ENCODE measurements at regions not wholly inside any gene's neighbourhood (a gene's known extent, or its start where the extent isn't known, plus 50 kb on each side); places are given as distances from the start of the nearest gene placed in this dataset.

DNA sequence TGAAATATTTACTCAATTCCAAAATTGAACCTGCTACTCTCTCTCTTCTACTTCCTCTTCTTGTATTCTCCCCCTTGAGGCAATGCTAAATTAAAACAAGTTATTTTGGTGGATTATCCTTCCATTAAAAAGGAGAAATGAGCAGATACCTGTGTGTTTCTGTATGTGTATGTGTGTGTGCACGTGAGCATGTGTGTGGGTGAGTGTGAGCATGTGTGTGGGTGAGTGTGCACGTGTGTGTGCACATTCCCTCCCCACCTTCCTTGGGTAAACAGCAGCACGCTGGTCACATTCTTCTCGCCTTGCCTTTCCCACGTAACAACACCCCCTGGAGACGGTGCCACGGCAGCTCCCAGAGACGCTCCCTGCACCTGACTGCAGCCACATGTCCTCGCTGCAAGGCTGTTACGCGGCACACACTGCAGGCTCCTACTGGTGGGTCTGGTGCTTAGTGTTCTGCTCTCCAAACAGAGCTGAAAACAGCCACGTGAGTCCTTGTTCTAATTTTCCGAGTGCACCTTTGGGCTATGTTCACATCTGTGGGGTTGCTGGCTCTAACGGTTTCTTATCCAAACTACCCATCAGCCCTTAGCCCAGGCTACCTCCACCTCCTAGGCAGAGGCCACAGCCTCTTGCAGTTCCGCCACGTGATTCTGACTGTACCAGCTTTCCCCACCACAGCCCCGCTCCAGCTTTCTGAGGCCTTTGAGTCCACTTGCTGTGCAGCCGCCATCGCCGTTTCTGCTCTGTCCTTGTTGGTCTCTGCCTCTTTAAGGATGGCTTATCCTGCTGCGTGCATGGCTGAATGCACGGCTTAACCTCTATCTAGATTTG is 123.4 kb downstream of the CTTN start:
- DNase-seq (ENCODE audit: low spot score) = no peak

DNA sequence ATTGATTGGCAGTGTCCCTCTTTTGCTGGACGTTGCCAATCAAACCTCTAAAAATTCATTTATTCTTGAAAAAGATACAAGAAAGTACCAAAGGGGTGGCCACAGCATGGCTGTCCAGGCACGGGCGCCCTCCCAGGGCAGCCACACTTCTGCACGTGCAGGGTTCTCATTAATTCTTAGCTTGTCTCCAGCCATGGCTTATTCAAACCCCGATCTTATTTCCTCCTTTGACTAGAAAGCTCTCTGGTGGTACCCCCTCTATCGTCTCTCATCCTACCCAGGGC is 123.9 kb downstream of the CTTN start:
- DNase-seq (ENCODE audit: low spot score) = no peak

DNA sequence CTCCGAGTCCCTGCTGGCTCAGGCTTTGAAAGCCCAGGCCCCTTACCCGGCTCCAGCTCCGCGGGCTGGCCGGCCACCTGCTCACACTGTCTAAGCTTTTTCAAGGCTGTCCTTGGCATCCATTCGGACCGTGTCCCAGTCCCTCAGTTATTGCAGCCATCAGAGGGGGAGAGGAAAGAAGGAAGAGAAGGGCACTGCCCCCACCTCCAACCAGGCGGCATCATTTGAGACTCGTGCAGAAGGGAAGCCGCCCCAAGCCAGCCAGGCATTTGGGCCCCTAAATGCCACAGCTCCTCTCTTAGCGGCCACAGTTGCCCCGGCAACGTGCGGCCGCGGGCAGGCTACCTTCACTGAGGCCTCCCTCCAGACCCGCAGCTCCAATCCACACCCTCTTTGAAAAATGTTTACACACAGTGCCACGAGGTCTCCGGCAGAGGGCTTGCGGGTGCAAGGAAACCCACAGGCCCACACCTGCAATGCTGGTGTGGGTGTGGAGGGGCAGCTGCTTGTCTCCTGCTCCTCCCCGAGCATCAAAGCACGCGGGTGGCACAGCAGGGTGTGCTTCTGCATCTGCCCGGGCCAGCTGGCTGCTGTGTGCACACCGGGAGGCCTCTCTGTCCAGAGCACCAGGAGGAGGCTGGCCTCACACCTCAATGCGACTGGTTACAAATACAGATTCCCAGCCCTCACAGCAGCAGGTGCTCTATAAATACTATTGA is 124.4 kb downstream of the CTTN start:
- DNase-seq (ENCODE audit: low spot score) = no peak

DNA sequence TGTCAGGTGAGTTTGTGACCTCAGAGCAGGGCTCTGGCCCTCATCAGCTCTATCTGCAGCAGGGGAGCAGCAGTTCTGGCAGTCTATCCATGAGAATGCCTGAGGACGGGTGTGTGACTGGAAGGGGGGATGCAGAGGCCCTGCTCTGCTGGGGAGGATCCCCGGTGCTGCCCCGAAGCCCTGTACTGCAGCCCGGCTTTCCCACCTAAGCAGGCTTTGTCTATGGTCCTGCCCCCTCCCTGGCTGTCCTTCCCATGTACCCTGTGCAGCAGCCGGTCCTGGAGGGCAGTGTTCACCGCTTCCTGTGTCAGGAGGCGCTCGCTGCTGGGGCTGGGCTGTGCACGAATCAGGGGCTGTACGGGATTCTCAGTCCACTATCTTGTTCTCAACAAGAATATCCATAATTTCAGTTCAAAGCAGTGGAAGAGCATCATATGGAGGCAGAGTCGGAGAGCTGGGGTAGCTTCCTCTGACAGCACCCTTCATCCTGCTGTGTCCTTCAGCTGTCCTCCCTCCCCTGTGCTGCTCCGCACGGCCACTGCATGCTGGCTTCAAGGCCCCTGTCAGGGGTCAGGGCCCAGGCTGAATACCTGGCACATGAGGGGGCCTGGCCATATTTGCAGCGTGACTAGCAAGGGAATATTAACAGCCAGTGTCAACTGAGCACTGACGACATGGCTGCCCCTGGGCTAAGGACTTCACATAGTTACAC is 125.2 kb downstream of the CTTN start:
- no peak for DNase-seq (ENCODE audit: low spot score)

DNA sequence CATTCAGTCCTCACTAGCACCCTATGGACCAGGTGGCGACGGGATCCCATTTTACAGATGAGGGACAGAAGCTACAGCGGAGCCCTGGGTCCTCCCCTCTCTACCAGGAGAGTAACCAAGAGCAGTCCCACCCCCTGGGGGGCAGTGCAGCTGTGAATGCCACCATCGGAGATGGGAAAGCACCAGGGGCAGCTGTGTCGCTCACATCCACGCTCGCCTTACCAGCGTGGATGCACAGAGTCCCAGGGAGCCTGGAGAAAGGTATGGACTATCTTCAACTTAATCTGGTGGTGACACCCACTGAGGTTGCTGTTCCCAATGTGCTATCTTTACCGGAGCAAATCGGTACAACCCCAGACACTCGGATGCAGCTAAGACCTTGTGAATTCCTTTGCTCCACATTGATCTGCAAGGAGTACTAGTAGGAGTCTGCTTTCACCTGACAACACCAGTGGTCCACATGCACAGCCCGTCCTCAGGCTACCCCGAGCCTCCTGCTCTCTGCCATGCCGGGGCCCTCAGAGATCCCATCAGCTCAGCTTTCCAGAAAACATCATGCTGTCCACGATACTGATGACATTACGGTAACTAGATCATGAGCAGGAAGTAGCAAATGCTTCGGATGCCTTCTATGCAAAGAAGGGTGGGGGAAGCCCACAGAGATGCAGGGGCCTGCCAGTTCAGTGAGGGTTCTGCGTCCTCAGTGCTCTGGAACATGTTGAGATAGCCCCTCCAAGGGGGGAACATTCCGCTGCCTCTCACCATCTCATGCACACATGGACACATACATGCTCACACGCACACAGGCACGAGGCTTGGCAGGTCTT is 126.0 kb downstream of the CTTN start:
- no peak for DNase-seq (ENCODE audit: low spot score)

DNA sequence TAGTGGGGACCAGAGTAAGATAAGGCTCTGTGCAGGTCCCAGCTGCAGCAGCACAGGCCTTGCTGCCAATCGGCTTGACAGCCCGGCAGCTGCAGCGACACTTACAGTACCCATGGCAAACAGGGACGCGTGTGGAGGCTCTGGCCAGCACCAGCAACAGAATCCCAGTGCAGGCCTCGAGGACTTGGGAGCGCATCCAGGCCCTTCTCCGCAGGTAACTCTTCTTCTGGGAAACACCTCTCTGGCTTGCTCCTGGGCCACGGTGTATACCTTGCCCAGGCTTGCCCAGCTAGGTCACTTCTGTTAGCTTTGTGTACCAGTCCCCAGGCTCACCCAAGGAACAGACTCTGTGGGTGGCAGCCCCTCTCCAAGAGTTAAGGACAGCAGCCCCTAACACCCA is 126.7 kb downstream of the CTTN start:
- DNase-seq (ENCODE audit: low spot score) = no peak

DNA sequence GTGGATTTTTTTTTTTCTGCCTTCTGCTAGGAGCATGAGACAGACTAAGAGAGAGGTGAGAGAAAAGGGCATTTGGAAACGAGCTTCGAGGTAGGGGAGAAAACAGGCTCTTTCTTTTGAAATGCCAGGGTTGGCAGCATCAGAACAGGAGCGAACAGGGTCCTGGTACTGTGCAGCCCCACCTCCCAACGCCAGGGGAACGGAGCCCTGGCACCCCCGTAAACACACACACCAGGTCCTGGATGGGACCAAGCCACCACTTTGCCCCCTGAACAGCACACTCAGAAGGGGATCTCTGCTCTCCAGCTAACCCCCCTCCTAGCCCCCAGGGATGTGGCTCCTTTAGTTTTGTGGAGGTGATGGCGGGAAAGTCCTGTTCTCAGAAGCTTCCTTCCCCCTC is 127.1 kb downstream of the CTTN start:
- DNase-seq (ENCODE audit: low spot score) = no peak

DNA sequence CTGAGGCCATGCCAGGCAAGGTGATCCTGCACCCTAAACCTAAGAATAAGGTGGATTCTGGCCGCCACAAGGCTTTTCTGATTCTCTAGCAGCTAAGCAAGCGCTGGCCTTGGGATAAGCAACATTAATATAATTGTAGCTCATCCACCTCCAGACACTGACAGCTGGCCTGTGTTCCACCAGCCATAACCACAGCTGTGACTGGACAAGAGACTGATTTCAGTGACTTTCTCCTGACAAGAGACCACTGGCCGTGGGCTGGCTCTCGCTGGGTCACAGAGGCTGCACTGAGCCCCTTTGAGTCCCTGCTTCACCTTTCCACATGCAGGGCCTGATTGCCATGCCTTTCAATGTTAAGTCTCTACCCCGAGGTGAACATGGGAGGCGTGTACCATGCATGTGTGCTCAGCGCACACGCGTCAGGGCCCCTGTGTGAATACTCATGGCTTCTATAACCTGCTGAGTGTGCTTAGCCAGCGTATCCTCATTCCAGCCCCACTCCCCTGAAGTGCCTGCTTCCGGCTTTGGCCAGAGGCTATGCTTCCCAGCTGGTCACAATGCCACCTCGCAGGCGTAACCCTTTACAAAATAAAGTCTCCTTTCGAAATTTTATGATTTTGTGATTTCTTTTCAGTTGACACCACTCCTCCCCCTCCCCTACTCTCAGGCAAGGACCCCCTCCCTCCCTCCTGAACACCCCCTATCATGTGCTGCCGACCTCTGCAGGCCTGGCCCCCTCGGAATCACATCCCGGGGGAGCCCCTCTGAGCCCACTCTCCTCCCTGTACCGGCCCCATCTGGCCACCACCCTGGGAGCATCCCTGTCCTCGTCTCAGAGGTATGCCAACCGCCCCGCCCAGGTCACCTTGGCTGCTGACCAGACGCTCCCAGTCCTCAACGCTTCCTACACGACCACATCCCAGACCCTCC is 128.1 kb downstream of the CTTN start:
- DNase-seq (ENCODE audit: low spot score) = no peak

DNA sequence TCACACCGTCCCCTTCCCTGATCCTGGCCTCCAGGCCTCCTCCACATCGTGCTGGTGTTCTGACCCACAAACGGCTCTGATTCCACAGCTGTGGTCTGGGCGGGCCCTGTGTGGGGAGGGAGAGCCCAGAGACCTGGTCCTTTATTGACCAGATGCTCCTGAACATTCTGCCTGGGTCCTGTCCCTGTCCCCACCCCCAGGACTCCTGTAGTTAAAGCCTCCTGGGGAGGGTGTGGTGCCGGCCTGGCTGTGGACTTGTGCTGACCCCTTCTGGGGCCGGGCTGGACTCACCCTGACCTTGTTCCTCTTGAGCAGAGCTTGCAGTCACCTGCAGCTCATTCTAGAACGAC is 128.7 kb downstream of the CTTN start:
- DNase-seq (ENCODE audit: low spot score) = no peak

DNA sequence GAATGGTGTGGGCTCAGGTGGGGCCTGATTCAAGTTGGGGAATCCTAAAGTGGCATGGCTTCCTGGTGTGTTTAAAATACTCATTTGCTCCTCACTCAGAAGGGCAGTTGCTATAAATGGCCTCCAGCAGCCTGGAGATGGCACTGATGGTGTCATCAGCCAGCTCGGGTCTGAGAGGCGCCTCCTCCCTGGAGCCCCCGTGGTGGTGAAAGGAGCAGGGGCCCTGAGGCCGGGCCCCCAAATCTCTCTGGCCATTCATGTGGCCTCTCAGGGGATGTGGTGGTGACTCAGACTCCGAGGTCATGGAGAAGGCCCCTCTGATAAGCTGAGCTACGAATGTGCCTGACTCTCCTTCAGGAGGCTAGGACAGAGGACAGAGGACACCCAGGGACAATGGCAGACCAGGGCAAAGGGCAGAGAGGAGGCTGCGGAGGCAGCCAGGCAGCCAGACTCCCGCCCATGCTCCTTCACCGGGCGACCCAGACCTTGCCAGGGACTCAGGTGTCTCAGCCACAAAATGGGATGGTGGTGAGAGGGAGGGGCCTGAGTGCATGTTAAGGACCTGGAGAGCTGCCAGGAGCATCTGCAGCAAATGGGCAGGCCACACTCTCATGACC is 129.2 kb downstream of the CTTN start:
- DNase-seq (ENCODE audit: low spot score) = no peak

DNA sequence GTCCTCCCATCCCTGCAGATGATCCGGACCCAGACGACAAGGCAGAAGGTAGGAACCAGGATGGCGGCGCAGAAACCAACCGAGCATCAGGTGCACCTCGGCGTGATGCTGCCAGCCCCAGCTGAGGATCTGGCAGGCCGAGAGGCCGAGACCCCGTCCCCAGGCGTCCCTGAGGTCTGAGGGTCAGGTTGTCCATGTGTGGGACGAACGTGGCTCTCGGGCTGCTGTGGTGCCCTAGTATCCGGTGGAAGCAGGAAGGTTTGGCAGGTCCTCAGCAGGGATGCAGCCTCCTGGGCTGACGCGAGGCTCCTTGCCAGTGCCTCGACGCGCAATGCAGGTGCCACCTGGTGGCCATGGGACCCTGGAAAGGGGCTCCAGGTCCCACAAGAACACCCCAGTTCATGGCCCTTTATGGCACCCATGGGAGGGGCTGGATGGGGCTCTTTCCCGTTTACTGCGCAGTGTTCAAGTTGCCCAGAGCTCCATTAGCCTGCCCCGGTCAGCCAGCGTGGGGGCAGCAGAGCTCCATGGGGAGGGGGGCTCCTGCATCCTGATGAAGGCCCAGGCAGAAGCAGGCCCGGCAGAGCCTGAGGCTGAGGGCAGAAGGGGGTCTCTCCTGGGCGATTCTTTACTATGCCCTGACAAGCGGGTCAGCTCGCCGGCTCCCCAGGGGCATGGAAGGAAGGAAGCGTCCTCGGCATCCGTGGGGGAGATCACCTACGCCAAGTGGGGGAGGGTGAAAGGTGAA is 129.9 kb downstream of the CTTN start:
- no peak for DNase-seq (ENCODE audit: low spot score)

DNA sequence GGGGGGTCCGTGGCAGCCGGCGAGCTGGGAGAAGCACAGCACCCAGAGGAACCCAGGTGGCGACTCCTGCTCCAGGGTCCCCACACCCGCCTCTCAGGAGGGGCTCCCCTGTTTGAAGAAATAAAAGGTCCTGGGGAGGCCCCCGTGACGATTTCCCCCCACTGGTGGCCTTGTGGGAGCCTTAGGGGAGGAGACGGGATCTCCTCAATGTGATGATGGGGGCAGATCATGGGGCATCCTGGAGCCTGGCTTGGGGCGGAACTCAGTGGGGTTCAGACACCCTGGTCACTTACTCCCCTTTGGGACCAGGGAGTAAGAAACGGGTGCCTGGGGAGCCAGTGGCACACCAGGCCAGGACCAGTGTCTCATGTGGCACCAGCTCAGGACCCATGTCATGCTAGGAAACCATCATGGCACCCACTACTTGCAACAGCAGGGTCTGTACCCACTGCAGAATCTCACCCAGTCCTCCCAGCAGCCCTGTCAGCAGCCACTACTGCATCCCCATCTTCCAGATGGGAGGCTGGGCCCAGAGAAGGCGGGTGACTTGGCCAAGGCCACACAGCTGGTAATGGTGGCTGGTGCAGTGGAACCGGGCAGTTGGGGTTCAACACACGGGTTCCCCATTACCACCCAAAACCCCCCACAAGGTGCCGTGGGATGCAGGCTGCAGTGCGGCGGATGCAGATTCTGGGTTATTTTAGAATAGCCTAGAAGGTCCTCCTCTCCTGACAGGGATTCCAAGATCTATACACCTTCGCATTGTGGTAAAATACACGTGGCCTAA is 130.7 kb downstream of the CTTN start:
- DNase-seq (ENCODE audit: low spot score) = no peak

DNA sequence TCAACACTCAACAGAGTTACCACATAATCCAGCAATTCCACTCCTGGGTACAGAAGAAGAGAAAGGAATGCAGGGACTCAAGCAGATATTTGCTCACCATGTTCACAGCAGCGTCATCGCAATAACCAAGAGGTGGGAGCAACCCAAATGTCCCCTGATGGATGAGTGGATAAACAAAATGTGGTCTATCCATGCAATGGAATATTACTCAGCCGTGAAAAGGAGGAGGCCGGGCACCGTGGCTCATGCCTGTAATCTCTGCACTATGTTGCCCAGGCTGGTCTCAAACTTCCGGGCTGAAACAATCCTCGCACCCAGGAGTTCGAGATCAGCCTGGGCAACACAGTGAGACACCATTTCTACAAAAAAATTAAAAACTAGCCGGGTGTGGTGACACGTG is 131.7 kb downstream of the CTTN start:
- DNase-seq (ENCODE audit: low spot score) = no peak

DNA sequence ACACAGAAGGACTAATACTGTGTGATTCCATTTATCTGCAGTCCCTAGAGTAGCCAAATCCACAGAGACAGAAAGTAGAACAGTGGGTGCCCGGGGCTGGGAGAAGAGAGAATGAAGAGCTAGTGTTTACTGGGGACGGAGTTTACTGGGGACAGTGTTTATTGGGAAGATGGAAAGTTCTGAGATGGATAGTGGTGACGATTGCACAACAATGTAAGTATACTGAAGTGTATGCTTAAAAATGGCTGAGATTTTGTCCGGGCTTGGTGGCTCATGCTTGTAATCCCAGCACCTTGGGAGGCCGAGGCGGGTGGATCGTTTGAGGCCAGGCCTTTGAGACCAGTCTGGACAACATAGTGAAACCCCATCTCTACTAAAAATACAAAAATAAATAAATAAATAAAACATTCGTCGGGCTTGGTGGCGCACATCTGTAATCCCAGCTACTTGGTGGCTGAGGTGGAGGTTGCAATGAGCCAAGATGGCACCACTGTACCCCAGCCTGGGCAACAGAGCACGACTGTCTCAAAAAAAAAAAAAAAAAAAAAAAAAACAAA is 132.4 kb downstream of the CTTN start:
- no peak for DNase-seq (ENCODE audit: low spot score)

DNA sequence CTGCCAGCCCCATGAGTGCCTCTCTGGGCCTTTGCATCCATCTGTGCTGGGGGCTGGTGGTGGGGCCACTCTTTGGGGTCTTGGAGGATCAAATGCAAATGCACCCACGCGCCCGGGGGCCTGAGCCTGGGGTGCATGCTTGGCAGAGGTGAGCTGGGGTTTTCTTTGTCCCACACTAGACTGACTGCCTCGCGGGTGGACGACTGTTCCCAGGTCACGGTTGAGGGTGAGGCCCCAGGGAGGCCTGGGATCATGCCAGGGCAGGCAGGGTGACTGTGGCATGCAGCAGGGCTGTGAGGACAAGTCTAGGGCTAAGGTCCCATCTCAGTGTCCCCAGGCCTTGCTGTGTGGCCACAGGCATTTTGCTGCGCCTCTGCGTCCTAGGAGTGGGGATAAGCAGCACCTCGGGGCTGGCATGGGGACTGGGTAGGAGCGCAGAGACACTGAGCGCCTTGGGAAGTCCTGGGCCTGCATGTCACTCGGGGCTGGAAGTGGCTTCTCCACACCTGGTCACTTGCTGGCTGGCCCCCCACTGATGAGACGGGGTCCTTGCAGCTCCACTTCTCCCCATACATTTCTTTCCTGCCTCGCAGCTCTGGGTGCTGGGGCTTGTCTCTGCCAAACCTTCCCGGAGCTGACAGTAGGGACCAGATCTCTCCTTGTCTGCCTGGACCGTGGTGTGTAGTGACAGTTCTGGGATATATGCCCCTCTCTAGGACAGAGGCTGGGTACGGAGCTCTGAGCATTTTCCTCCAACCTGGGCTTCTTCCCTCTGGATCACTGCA is 133.1 kb downstream of the CTTN start:
- no peak for DNase-seq (ENCODE audit: low spot score)

DNA sequence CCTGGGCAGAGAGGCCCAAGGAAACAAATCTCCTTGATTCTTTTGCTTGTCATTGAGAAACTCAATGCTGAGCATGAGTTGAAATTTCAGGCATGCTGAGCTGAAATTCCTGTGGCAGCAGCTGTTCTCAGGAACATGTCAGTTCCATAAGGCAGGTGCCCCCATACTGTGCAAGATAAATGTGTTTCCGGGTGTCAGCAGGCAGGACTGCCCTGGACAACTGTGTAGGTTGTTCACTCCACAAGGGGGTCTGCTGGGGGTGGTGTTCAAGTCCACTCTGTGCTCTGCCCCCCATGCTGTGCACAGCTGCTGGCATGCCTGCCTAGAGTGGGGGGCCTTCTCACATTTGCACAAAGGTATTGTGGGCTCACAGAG is 133.7 kb downstream of the CTTN start:
- DNase-seq (ENCODE audit: low spot score) = peak; percentile 16

DNA sequence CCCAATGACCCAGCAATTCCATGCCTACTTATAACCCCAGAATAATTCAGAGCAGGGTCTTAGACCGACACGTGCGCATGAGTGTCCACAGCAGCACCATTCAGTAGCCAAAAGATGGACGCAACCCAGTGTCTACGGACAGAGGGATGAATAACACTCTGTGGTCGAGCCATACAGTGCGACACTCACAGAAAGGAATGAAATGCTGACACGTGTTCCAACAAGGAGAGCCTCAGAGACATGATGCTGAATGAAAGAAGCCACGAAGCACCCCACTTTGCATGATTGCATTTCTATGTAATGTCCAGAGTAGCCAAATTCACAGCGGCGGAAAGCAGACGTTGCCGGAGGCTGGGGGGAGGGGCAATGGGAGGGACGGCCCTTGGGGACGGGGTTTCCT is 134.4 kb downstream of the CTTN start:
- DNase-seq (ENCODE audit: low spot score) = no peak

Data from kidney tubule cell (primary cell).